ENCODE measurements at regions not wholly inside any gene's neighbourhood (a gene's known extent, or its start where the extent isn't known, plus 50 kb on each side); places are given as distances from the start of the nearest gene placed in this dataset.

GRCh38 chr5:125321654-125322053 is 575.2 kb upstream of the ZNF608 start:
- no peaks in the 10 kb centered on the region for H3K9me3 ChIP-seq (ENCODE audit: control insufficient read depth in 2 of 2, insufficient read depth in 1 of 2, low read depth in 1 of 2, low read length in 1 of 2)
- H3K4me3 ChIP-seq (ENCODE audit: low read depth in 1 of 2, low read length in 2 of 2), result no peak overlapping the region
- H3K27ac ChIP-seq (ENCODE audit: low read depth in 2 of 2, low read length in 1 of 2), result no peak overlapping the region
- 92% methylated on average over 1 of the region's 1 CpG for WGBS, 2 donors
- no peaks in the 10 kb centered on the region for H3K4me1 ChIP-seq (ENCODE audit: control insufficient read depth in 2 of 2, insufficient read depth in 2 of 2, low read length in 1 of 2)
- H3K27me3 ChIP-seq (ENCODE audit: control insufficient read depth in 1 of 2, insufficient read depth in 2 of 2, low read length in 2 of 2), result no peaks in the 10 kb centered on the region
- no peaks in the 10 kb centered on the region for H3K36me3 ChIP-seq (ENCODE audit: control insufficient read depth in 2 of 2, insufficient read depth in 2 of 2, low read length in 1 of 2)

DNA sequence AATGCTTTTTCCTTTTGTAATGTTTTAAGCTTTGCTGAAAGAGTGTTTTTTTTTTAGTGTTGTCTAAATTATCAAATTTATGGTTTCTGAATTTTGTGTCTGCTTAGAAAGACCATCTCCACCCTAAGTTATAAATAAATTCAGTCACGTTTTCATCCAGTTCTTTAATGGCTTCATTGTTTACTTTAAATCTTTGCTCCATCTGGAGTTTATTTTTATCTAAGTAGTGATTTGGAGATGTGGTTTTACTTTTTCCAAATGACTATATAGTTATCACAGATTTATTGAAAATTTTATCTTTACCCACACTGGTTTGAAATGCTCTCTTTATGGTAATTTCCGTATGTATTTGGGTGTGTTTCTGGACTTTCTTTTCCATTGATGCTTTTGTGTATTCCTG is 577.2 kb upstream of the ZNF608 start:
- Histone ChIP-seq H3K27me3 (ENCODE audit: control insufficient read depth in 1 of 2, insufficient read depth in 2 of 2, low read length in 2 of 2) (no peaks in the 10 kb centered on the region), H3K27ac (ENCODE audit: low read depth in 2 of 2, low read length in 1 of 2) (no peak overlapping the region), H3K4me3 (ENCODE audit: low read depth in 1 of 2, low read length in 2 of 2) (no peak overlapping the region), H3K36me3 (ENCODE audit: control insufficient read depth in 2 of 2, insufficient read depth in 2 of 2, low read length in 1 of 2) (no peaks in the 10 kb centered on the region), H3K9me3 (ENCODE audit: control insufficient read depth in 2 of 2, insufficient read depth in 1 of 2, low read depth in 1 of 2, low read length in 1 of 2) (no peaks in the 10 kb centered on the region), H3K4me1 (ENCODE audit: control insufficient read depth in 2 of 2, insufficient read depth in 2 of 2, low read length in 1 of 2) (no peaks in the 10 kb centered on the region)
- WGBS, 2 donors, result 52% methylated on average over 2 of the region's 2 CpGs

GRCh38 chr5:125325488-125326149 is 579.2 kb upstream of the ZNF608 start:
- Histone ChIP-seq H3K4me3 (ENCODE audit: low read depth in 1 of 2, low read length in 2 of 2) (no peak overlapping the region), H3K27me3 (ENCODE audit: control insufficient read depth in 1 of 2, insufficient read depth in 2 of 2, low read length in 2 of 2) (no peaks in the 10 kb centered on the region), H3K9me3 (ENCODE audit: control insufficient read depth in 2 of 2, insufficient read depth in 1 of 2, low read depth in 1 of 2, low read length in 1 of 2) (no peaks in the 10 kb centered on the region), H3K36me3 (ENCODE audit: control insufficient read depth in 2 of 2, insufficient read depth in 2 of 2, low read length in 1 of 2) (no peaks in the 10 kb centered on the region), H3K27ac (ENCODE audit: low read depth in 2 of 2, low read length in 1 of 2) (no peak overlapping the region), H3K4me1 (ENCODE audit: control insufficient read depth in 2 of 2, insufficient read depth in 2 of 2, low read length in 1 of 2) (no peaks in the 10 kb centered on the region)
- WGBS, 2 donors, result 63 to 73% methylated on average over 4 of the region's 4 CpGs

DNA sequence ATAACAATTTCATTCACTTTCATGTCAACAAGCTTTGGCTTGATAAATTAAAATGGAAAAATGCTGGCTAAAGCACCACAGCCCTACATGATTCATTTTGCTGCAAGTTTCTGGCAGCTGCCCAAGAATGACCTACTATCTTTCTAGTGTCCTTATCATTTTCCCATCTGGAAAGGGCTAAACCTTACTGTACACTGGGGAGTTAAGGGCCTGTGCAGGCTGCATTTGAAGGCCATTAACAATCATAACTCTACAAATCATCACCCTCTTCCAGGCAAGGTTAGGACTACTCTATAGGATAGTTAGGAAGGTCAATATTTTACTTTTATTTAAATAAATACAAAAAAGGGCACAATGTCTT is 579.7 kb upstream of the ZNF608 start:
- Histone ChIP-seq H3K36me3 (ENCODE audit: control insufficient read depth in 2 of 2, insufficient read depth in 2 of 2, low read length in 1 of 2) (no peaks in the 10 kb centered on the region), H3K27me3 (ENCODE audit: control insufficient read depth in 1 of 2, insufficient read depth in 2 of 2, low read length in 2 of 2) (no peaks in the 10 kb centered on the region), H3K4me3 (ENCODE audit: low read depth in 1 of 2, low read length in 2 of 2) (no peak overlapping the region), H3K4me1 (ENCODE audit: control insufficient read depth in 2 of 2, insufficient read depth in 2 of 2, low read length in 1 of 2) (no peaks in the 10 kb centered on the region), H3K9me3 (ENCODE audit: control insufficient read depth in 2 of 2, insufficient read depth in 1 of 2, low read depth in 1 of 2, low read length in 1 of 2) (no peaks in the 10 kb centered on the region), H3K27ac (ENCODE audit: low read depth in 2 of 2, low read length in 1 of 2) (no peak overlapping the region)

DNA sequence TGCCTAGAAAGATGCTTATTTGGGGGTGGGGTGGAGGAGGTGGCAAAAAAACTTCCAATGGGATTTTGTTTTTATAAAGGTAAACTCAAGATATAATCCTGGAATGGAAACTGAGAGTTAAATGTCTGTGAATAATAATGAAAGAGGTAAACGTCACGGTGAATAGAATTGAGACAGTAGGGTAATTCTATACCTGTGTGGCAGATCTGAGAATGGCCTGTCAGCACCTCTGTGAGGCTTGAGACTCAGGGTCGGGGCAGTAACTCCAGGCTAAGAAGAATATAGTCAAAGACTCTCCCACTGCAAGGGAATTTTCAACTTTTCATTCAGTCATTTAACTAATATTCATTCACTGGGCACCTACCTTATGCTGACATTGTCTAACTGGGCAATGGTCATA is 581.2 kb upstream of the ZNF608 start:
- no peak overlapping the region for H3K4me3 ChIP-seq (ENCODE audit: low read depth in 1 of 2, low read length in 2 of 2)
- no peaks in the 10 kb centered on the region for H3K36me3 ChIP-seq (ENCODE audit: control insufficient read depth in 2 of 2, insufficient read depth in 2 of 2, low read length in 1 of 2)
- WGBS, 2 donors, result 83 to 86% methylated on average over 3 of the region's 3 CpGs
- H3K27ac ChIP-seq (ENCODE audit: low read depth in 2 of 2, low read length in 1 of 2), result no peak overlapping the region
- no peaks in the 10 kb centered on the region for H3K27me3 ChIP-seq (ENCODE audit: control insufficient read depth in 1 of 2, insufficient read depth in 2 of 2, low read length in 2 of 2)
- H3K9me3 ChIP-seq (ENCODE audit: control insufficient read depth in 2 of 2, insufficient read depth in 1 of 2, low read depth in 1 of 2, low read length in 1 of 2), result no peaks in the 10 kb centered on the region
- H3K4me1 ChIP-seq (ENCODE audit: control insufficient read depth in 2 of 2, insufficient read depth in 2 of 2, low read length in 1 of 2), result no peaks in the 10 kb centered on the region

DNA sequence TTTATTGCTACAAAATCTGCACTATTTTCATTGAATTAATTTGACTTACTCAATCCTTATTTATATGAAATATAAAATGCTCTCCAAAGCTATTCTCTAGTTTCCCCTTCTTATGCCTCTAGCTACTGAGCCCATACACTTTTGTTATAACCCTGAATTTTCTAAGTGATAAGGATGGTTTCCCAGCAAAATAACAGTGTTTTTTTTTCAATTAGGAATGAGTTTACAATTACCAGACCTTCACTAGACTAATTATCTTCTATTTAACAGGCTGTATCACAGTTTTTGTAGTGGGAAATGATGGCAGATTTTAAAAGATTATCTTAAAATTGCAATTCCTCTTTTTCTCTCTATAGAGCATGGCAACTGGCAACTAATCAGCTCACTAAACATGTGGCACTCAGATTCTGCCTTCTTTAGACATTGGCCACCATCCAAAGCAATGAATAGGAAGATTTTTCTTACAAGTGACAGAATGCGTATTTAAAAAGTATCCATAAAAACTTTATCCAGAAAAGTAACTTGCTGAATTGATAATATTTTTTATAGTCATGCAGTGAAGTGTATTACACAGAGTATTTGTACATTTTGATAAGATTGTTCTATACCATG is 585.7 kb upstream of the ZNF608 start:
- Histone ChIP-seq H3K27ac (ENCODE audit: low read depth in 2 of 2, low read length in 1 of 2) (no peak overlapping the region), H3K4me1 (ENCODE audit: control insufficient read depth in 2 of 2, insufficient read depth in 2 of 2, low read length in 1 of 2) (no peaks in the 10 kb centered on the region), H3K4me3 (ENCODE audit: low read depth in 1 of 2, low read length in 2 of 2) (no peak overlapping the region), H3K9me3 (ENCODE audit: control insufficient read depth in 2 of 2, insufficient read depth in 1 of 2, low read depth in 1 of 2, low read length in 1 of 2) (no peaks in the 10 kb centered on the region), H3K36me3 (ENCODE audit: control insufficient read depth in 2 of 2, insufficient read depth in 2 of 2, low read length in 1 of 2) (no peaks in the 10 kb centered on the region), H3K27me3 (ENCODE audit: control insufficient read depth in 1 of 2, insufficient read depth in 2 of 2, low read length in 2 of 2) (no peaks in the 10 kb centered on the region)
- WGBS, 2 donors, result 77 to 81% methylated on average over 1 of the region's 1 CpG

DNA sequence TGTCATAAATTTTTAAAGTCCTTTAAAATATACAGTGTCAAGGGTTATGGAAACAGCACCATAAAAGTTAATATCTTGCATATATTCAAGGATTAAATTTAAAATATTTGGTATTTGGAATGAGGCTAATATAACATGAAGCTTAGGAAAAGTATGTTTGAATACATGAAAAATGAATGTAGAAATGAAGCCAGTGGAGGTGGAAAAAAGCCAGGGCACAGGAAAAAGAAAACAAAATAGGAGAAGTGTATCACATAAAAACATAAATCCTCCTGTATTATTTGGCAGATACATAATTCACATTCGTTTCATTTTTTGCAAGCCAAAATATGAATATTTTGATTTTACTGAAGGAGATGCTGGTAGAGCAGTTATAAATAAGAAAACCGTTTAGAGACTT is 587.0 kb upstream of the ZNF608 start:
- Histone ChIP-seq H3K4me1 (ENCODE audit: control insufficient read depth in 2 of 2, insufficient read depth in 2 of 2, low read length in 1 of 2) (no peaks in the 10 kb centered on the region), H3K4me3 (ENCODE audit: low read depth in 1 of 2, low read length in 2 of 2) (no peak overlapping the region), H3K27ac (ENCODE audit: low read depth in 2 of 2, low read length in 1 of 2) (no peak overlapping the region), H3K27me3 (ENCODE audit: control insufficient read depth in 1 of 2, insufficient read depth in 2 of 2, low read length in 2 of 2) (no peaks in the 10 kb centered on the region), H3K9me3 (ENCODE audit: control insufficient read depth in 2 of 2, insufficient read depth in 1 of 2, low read depth in 1 of 2, low read length in 1 of 2) (no peaks in the 10 kb centered on the region), H3K36me3 (ENCODE audit: control insufficient read depth in 2 of 2, insufficient read depth in 2 of 2, low read length in 1 of 2) (no peaks in the 10 kb centered on the region)
- WGBS, 2 donors, result 47 to 51% methylated on average over 2 of the region's 2 CpGs

DNA sequence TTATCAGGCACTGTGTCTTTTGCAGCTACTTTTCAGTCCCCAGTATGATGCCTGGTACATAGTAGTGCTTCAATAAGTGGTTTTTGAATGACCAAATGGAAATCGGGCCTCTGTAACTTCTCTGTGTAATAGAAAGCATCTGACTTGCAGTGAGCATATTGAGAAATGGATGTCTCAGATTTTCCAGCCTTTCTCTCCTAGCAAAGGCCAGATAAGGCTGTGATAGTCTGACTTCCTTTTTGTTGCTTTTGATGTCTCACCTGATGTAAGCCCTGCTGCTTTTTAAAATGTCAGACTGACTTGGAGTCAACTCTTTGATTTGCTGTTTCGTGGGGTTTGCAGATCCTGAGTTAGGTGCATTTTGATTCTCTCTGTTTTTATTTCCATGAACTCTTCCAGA is 590.0 kb upstream of the ZNF608 start:
- H3K27ac ChIP-seq (ENCODE audit: low read depth in 2 of 2, low read length in 1 of 2), result no peak overlapping the region
- WGBS, 2 donors, result 37 to 45% methylated on average over 2 of the region's 2 CpGs
- H3K4me1 ChIP-seq (ENCODE audit: control insufficient read depth in 2 of 2, insufficient read depth in 2 of 2, low read length in 1 of 2), result no peaks in the 10 kb centered on the region
- H3K9me3 ChIP-seq (ENCODE audit: control insufficient read depth in 2 of 2, insufficient read depth in 1 of 2, low read depth in 1 of 2, low read length in 1 of 2), result no peaks in the 10 kb centered on the region
- no peaks in the 10 kb centered on the region for H3K27me3 ChIP-seq (ENCODE audit: control insufficient read depth in 1 of 2, insufficient read depth in 2 of 2, low read length in 2 of 2)
- H3K4me3 ChIP-seq (ENCODE audit: low read depth in 1 of 2, low read length in 2 of 2), result no peak overlapping the region
- no peaks in the 10 kb centered on the region for H3K36me3 ChIP-seq (ENCODE audit: control insufficient read depth in 2 of 2, insufficient read depth in 2 of 2, low read length in 1 of 2)

GRCh38 chr5:125337294-125337693 is 590.9 kb upstream of the ZNF608 start:
- no peaks in the 10 kb centered on the region for H3K4me1 ChIP-seq (ENCODE audit: control insufficient read depth in 2 of 2, insufficient read depth in 2 of 2, low read length in 1 of 2)
- no peaks in the 10 kb centered on the region for H3K36me3 ChIP-seq (ENCODE audit: control insufficient read depth in 2 of 2, insufficient read depth in 2 of 2, low read length in 1 of 2)
- no peak overlapping the region for H3K4me3 ChIP-seq (ENCODE audit: low read depth in 1 of 2, low read length in 2 of 2)
- H3K27me3 ChIP-seq (ENCODE audit: control insufficient read depth in 1 of 2, insufficient read depth in 2 of 2, low read length in 2 of 2), result no peaks in the 10 kb centered on the region
- 62 to 64% methylated on average over 2 of the region's 2 CpGs for WGBS, 2 donors
- H3K9me3 ChIP-seq (ENCODE audit: control insufficient read depth in 2 of 2, insufficient read depth in 1 of 2, low read depth in 1 of 2, low read length in 1 of 2), result no peaks in the 10 kb centered on the region
- H3K27ac ChIP-seq (ENCODE audit: low read depth in 2 of 2, low read length in 1 of 2), result no peak overlapping the region

DNA sequence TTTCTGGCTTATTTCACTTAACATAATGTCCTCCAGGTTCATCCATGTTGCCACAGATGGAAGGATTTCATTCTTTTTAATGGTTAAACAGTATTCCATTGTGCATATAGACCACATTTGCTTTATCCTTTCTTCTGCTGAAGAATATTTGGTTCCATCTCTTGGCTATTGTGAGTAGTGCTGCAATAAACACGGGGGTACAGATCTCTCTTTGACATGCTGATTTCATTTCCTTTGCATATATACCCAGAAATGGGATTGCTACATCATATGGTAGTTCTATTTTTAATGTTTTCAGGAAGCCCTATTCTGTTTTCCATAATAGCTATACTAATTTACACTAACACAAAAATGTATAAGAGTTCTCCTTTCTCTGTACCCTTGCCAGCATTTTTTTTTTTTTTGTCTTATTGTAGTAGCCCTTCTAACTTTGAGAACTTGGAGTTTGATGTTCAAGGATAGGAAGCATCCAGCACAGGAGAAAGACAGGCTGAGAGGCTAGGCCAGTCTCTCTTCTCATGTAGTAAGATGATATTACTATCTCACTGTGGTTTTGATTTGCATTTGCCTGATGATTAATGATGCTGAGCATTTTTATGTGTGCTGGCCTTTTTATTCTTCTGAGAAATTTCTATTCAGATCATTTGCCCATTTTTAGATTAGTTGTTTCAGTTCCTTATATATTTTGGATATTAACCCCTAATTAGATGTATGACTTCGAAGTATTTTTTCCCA is 592.2 kb upstream of the ZNF608 start:
- H3K27me3 ChIP-seq (ENCODE audit: control insufficient read depth in 1 of 2, insufficient read depth in 2 of 2, low read length in 2 of 2), result no peaks in the 10 kb centered on the region
- no peak overlapping the region for H3K27ac ChIP-seq (ENCODE audit: low read depth in 2 of 2, low read length in 1 of 2)
- no peaks in the 10 kb centered on the region for H3K36me3 ChIP-seq (ENCODE audit: control insufficient read depth in 2 of 2, insufficient read depth in 2 of 2, low read length in 1 of 2)
- H3K9me3 ChIP-seq (ENCODE audit: control insufficient read depth in 2 of 2, insufficient read depth in 1 of 2, low read depth in 1 of 2, low read length in 1 of 2), result no peaks in the 10 kb centered on the region
- H3K4me1 ChIP-seq (ENCODE audit: control insufficient read depth in 2 of 2, insufficient read depth in 2 of 2, low read length in 1 of 2), result no peaks in the 10 kb centered on the region
- no peak overlapping the region for H3K4me3 ChIP-seq (ENCODE audit: low read depth in 1 of 2, low read length in 2 of 2)
- WGBS, 2 donors, result 78 to 79% methylated on average over 2 of the region's 2 CpGs

Measured in esophagus (tissue), 2 donors.